ENCODE measurements at regions not wholly inside any gene's neighbourhood (a gene's known extent, or its start where the extent isn't known, plus 50 kb on each side); places are given as distances from the start of the nearest gene placed in this dataset.

DNA sequence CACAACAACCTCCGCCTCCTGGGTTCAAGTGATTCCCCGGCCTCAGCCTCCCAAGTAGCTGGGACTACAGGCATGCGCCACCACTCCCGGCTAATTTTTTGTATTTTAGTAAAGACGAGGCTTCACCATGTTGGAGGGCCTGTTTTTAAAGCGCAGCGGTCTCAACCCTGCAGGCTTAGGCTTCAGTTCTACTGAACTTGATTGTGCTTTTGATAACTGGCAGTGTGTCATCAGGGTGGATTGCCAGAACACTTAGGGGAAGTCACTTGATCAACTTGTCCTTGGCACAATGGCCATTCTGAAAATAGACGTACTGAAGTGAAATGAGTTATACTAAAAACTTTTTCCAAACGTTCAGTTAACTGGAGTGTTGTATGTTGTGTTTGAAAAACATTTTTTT lies 472.2 kb downstream of the KLF5 start:
- peaks cover 12% of the 10 kb centered on the region for H3K9me3 Mint-ChIP-seq
- TF ChIP-seq TCF7 (CRISPR knock-in tag; IDR thresholded peaks at IDR 0.05; ENCODE audit: low read depth) (no peak), GTF2I (CRISPR knock-in tag; conservative IDR thresholded peaks at IDR 0.05) (no peak), PRRX2 (CRISPR knock-in tag; IDR thresholded peaks at IDR 0.05) (no peak)
- TF ChIP-seq, protein P1, sequence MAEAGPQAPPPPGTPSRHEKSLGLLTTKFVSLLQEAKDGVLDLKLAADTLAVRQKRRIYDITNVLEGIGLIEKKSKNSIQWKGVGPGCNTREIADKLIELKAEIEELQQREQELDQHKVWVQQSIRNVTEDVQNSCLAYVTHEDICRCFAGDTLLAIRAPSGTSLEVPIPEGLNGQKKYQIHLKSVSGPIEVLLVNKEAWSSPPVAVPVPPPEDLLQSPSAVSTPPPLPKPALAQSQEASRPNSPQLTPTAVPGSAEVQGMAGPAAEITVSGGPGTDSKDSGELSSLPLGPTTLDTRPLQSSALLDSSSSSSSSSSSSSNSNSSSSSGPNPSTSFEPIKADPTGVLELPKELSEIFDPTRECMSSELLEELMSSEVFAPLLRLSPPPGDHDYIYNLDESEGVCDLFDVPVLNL (CRISPR knock-in tag; IDR thresholded peaks at IDR 0.05; ENCODE audit: borderline replicate concordance, low read depth) = no peak
- H3K27me3 Mint-ChIP-seq (ENCODE audit: low read depth) = no peaks in the 10 kb centered on the region; the same call in 1 of the 2 replicates
- DNase-seq (ENCODE audit: low spot score) = no peak
- CTCF ChIA-PET = no interaction called here
- no peak overlapping the region for H3K27ac Mint-ChIP-seq
- POLR2A ChIA-PET = no interaction called here
- ATAC-seq = no peak
- H3K4me1 Mint-ChIP-seq = no peaks in the 10 kb centered on the region
- no peaks in the 10 kb centered on the region for H3K36me3 Mint-ChIP-seq
- no peak overlapping the region for H3K4me3 Mint-ChIP-seq

DNA sequence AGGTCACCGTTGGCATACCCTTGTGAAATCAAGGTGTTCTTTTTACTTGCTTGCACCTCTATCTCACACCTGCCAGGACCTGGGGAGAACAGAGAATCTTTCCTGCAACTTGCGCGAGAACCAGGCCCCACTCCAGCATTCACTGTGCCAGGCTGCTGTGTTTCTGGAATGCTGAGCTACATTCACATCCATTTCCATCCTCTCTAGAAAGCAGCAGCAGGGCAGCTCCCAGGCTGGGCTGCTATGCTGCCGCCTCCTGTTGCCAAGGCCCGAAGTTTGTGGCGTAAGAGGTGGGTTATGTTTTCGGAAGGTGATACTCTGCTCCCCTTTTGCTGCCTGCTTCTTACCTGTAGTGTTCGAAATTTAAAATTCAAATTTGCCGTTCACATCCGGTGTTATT lies 464.1 kb downstream of the KLF5 start:
- Mint-ChIP-seq H3K36me3 (no peaks in the 10 kb centered on the region), H3K9me3 (peaks cover 10% of the 10 kb centered on the region), H3K27ac (peak overlapping the region; percentile 35), H3K4me1 (peaks cover 44% of the 10 kb centered on the region), H3K27me3 (ENCODE audit: low read depth) (no peaks in the 10 kb centered on the region; the same call in 1 of the 2 replicates), H3K4me3 (no peak overlapping the region)
- DNase-seq (ENCODE audit: low spot score) (peak; percentile 18), ATAC-seq (peak; percentile 86)
- POLR2A ChIA-PET = no interaction called here
- TF ChIP-seq, protein P2, sequence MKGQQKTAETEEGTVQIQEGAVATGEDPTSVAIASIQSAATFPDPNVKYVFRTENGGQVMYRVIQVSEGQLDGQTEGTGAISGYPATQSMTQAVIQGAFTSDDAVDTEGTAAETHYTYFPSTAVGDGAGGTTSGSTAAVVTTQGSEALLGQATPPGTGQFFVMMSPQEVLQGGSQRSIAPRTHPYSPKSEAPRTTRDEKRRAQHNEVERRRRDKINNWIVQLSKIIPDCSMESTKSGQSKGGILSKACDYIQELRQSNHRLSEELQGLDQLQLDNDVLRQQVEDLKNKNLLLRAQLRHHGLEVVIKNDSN (CRISPR knock-in tag; IDR thresholded peaks at IDR 0.05) = no peak
- TF ChIP-seq, protein P3, sequence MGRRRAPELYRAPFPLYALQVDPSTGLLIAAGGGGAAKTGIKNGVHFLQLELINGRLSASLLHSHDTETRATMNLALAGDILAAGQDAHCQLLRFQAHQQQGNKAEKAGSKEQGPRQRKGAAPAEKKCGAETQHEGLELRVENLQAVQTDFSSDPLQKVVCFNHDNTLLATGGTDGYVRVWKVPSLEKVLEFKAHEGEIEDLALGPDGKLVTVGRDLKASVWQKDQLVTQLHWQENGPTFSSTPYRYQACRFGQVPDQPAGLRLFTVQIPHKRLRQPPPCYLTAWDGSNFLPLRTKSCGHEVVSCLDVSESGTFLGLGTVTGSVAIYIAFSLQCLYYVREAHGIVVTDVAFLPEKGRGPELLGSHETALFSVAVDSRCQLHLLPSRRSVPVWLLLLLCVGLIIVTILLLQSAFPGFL (CRISPR knock-in tag; IDR thresholded peaks at IDR 0.05; ENCODE audit: borderline replicate concordance) = no peak
- TF ChIP-seq MYBL2 (CRISPR knock-in tag; IDR thresholded peaks at IDR 0.05) = no peak
- no peak for TF ChIP-seq ZNF416 (CRISPR knock-in tag; IDR thresholded peaks at IDR 0.05)
- no peak for TF ChIP-seq RELA (CRISPR knock-in tag; IDR thresholded peaks at IDR 0.05; ENCODE audit: borderline replicate concordance)
- TF ChIP-seq, protein P4, sequence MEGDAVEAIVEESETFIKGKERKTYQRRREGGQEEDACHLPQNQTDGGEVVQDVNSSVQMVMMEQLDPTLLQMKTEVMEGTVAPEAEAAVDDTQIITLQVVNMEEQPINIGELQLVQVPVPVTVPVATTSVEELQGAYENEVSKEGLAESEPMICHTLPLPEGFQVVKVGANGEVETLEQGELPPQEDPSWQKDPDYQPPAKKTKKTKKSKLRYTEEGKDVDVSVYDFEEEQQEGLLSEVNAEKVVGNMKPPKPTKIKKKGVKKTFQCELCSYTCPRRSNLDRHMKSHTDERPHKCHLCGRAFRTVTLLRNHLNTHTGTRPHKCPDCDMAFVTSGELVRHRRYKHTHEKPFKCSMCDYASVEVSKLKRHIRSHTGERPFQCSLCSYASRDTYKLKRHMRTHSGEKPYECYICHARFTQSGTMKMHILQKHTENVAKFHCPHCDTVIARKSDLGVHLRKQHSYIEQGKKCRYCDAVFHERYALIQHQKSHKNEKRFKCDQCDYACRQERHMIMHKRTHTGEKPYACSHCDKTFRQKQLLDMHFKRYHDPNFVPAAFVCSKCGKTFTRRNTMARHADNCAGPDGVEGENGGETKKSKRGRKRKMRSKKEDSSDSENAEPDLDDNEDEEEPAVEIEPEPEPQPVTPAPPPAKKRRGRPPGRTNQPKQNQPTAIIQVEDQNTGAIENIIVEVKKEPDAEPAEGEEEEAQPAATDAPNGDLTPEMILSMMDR (IDR thresholded peaks at IDR 0.05) = no peak
- no peak for TF ChIP-seq SMAD3 (CRISPR knock-in tag; IDR thresholded peaks at IDR 0.05; ENCODE audit: borderline replicate concordance)
- TF ChIP-seq, protein P5, sequence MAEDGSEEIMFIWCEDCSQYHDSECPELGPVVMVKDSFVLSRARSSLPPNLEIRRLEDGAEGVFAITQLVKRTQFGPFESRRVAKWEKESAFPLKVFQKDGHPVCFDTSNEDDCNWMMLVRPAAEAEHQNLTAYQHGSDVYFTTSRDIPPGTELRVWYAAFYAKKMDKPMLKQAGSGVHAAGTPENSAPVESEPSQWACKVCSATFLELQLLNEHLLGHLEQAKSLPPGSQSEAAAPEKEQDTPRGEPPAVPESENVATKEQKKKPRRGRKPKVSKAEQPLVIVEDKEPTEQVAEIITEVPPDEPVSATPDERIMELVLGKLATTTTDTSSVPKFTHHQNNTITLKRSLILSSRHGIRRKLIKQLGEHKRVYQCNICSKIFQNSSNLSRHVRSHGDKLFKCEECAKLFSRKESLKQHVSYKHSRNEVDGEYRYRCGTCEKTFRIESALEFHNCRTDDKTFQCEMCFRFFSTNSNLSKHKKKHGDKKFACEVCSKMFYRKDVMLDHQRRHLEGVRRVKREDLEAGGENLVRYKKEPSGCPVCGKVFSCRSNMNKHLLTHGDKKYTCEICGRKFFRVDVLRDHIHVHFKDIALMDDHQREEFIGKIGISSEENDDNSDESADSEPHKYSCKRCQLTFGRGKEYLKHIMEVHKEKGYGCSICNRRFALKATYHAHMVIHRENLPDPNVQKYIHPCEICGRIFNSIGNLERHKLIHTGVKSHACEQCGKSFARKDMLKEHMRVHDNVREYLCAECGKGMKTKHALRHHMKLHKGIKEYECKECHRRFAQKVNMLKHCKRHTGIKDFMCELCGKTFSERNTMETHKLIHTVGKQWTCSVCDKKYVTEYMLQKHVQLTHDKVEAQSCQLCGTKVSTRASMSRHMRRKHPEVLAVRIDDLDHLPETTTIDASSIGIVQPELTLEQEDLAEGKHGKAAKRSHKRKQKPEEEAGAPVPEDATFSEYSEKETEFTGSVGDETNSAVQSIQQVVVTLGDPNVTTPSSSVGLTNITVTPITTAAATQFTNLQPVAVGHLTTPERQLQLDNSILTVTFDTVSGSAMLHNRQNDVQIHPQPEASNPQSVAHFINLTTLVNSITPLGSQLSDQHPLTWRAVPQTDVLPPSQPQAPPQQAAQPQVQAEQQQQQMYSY (CRISPR knock-in tag; IDR thresholded peaks at IDR 0.05) = no peak
- TF ChIP-seq IRF2 (CRISPR knock-in tag; IDR thresholded peaks at IDR 0.05; ENCODE audit: borderline replicate concordance, low read depth) = no peak
- TF ChIP-seq ZNF317 (CRISPR knock-in tag; IDR thresholded peaks at IDR 0.05; ENCODE audit: borderline replicate concordance, low read depth) = no peak
- no peak for TF ChIP-seq RORB (CRISPR knock-in tag; IDR thresholded peaks at IDR 0.05)
- TF ChIP-seq OVOL2 (CRISPR knock-in tag; IDR thresholded peaks at IDR 0.05; ENCODE audit: borderline replicate concordance) = no peak
- TF ChIP-seq, protein P6, sequence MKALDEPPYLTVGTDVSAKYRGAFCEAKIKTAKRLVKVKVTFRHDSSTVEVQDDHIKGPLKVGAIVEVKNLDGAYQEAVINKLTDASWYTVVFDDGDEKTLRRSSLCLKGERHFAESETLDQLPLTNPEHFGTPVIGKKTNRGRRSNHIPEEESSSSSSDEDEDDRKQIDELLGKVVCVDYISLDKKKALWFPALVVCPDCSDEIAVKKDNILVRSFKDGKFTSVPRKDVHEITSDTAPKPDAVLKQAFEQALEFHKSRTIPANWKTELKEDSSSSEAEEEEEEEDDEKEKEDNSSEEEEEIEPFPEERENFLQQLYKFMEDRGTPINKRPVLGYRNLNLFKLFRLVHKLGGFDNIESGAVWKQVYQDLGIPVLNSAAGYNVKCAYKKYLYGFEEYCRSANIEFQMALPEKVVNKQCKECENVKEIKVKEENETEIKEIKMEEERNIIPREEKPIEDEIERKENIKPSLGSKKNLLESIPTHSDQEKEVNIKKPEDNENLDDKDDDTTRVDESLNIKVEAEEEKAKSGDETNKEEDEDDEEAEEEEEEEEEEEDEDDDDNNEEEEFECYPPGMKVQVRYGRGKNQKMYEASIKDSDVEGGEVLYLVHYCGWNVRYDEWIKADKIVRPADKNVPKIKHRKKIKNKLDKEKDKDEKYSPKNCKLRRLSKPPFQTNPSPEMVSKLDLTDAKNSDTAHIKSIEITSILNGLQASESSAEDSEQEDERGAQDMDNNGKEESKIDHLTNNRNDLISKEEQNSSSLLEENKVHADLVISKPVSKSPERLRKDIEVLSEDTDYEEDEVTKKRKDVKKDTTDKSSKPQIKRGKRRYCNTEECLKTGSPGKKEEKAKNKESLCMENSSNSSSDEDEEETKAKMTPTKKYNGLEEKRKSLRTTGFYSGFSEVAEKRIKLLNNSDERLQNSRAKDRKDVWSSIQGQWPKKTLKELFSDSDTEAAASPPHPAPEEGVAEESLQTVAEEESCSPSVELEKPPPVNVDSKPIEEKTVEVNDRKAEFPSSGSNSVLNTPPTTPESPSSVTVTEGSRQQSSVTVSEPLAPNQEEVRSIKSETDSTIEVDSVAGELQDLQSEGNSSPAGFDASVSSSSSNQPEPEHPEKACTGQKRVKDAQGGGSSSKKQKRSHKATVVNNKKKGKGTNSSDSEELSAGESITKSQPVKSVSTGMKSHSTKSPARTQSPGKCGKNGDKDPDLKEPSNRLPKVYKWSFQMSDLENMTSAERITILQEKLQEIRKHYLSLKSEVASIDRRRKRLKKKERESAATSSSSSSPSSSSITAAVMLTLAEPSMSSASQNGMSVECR (CRISPR knock-in tag; IDR thresholded peaks at IDR 0.05; ENCODE audit: borderline replicate concordance) = no peak
- CTCF ChIA-PET = no interaction called here

Data from WTC11 (cell line).